ENCODE measurements at regions not wholly inside any gene's neighbourhood (a gene's known extent, or its start where the extent isn't known, plus 50 kb on each side); places are given as distances from the start of the nearest gene placed in this dataset.

DNA sequence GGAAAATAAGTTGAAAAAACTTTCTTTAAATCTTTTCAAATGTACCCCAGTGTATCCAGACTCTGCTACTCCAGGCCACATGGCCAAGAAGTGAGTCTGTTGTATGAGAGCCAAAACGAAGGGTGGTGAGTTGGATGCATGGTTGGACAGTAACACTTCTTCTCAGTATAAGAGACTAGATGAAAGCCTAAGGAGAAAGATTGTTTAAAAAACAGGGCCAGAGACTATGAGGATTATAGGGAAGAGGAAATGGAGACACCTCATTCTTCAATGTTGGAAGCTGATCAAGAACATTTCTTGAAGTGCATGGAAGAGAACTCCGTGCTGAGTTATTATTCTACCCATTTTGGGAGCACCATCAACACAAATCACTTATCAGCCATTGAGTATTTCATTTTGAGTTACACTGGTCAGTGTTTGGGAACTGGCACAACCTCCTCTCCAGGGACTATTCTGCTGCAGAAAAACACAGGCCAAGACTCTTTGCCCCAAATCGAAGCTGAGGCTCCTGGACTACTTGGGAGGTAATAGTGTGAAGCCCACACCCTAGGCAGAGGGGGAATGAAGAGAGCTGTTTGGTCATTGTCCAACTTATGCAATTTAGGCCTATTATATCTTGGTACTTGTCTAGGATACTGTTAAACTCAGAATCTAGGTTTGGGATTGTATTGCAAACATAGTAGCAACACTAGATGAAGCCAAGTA is 123.0 kb upstream of the SEC61G start:
- Mint-ChIP-seq H3K27me3 (peaks cover 0 to 5% of the 10 kb centered on the region in 2 donors), H3K4me1 (no peaks in the 10 kb centered on the region), H3K4me3 (no peak overlapping the region), H3K9me3 (no peaks in the 10 kb centered on the region), H3K27ac (no peak overlapping the region), H3K36me3 (no peaks in the 10 kb centered on the region)
- H3K36me3 ChIP-seq (ENCODE audit: insufficient read depth, low read length): no peaks in the 10 kb centered on the region
- no peaks in the 10 kb centered on the region for H3K4me1 ChIP-seq (ENCODE audit: insufficient read depth, low read length)
- no peaks in the 10 kb centered on the region for H3K27me3 ChIP-seq (ENCODE audit: insufficient read depth, low read length)
- no peak overlapping the region for H3K27ac ChIP-seq (ENCODE audit: low read depth, low read length)
- intact Hi-C loops (cut with micrococcal nuclease): no loop called here
- POLR2A ChIA-PET (ENCODE audit: partially characterized antibody): no interaction called here
- no peaks in the 10 kb centered on the region for H3K9me3 ChIP-seq (ENCODE audit: control insufficient read depth in 1 of 2, low read length in 2 of 2)
- DNase-seq: no peak
- CTCF ChIA-PET (ENCODE audit: partially characterized antibody): no interaction called here
- no peak overlapping the region for H3K4me3 ChIP-seq (ENCODE audit: low read length in 2 of 2)

DNA sequence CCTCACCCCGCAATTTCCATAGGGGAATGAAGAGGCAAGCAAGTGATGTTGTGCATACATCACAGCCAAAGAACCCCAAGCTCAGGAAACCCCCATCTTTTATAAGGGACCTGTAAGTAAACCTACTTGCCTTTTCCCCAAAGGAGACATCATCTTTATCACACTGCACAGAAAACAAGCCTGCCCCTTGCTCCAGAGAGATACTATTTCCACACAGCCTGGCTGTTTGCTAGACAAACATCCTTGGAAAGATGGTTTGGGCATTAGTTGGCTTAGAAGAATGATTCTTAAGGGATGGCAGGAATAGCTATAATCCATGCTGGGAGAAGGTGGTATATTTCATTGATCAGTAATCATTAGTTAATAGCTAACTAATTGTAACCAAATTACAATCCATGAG is 123.7 kb upstream of the SEC61G start:
- CTCF ChIA-PET (ENCODE audit: partially characterized antibody): no interaction called here
- Mint-ChIP-seq H3K9me3 (no peaks in the 10 kb centered on the region), H3K4me1 (no peaks in the 10 kb centered on the region), H3K27me3 (peaks cover 0 to 5% of the 10 kb centered on the region in 2 donors), H3K4me3 (no peak overlapping the region), H3K27ac (no peak overlapping the region), H3K36me3 (no peaks in the 10 kb centered on the region)
- Histone ChIP-seq H3K36me3 (ENCODE audit: insufficient read depth, low read length) (no peaks in the 10 kb centered on the region), H3K4me1 (ENCODE audit: insufficient read depth, low read length) (no peaks in the 10 kb centered on the region), H3K27me3 (ENCODE audit: insufficient read depth, low read length) (no peaks in the 10 kb centered on the region), H3K27ac (ENCODE audit: low read depth, low read length) (no peak overlapping the region), H3K4me3 (ENCODE audit: low read length in 2 of 2) (no peak overlapping the region), H3K9me3 (ENCODE audit: control insufficient read depth in 1 of 2, low read length in 2 of 2) (no peaks in the 10 kb centered on the region)
- POLR2A ChIA-PET (ENCODE audit: partially characterized antibody): no interaction called here
- intact Hi-C loops (cut with micrococcal nuclease): no loop called here
- no peak for DNase-seq

DNA sequence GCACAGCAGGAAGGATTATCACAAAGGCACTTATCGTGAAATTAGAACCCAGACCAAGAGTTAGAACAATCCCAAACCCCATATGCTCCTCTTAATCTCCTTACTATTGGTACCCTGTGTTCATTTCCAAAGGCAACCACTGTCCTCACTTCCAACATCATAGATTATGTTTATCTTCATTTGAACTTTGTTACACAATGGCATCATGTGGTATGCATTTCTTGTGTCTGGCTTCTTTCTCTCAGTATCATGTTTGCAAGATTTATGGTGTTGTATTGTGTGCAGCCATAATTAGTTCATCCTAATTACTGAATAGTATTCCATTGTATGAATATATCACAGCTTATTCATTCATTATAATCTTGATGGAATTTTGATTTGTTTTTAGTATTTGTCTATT is 124.6 kb upstream of the SEC61G start:
- CTCF ChIA-PET (ENCODE audit: partially characterized antibody): interaction anchor here (0.6 kb wide), 1 partner anchor 1080 kb away, joined by 3 read pairs; no protein-coding TSS in a partner anchor
- H3K9me3 Mint-ChIP-seq: no peaks in the 10 kb centered on the region
- intact Hi-C loops (cut with micrococcal nuclease): no loop called here
- POLR2A ChIA-PET (ENCODE audit: partially characterized antibody): no interaction called here
- Histone ChIP-seq H3K36me3 (ENCODE audit: insufficient read depth, low read length) (no peaks in the 10 kb centered on the region), H3K9me3 (ENCODE audit: control insufficient read depth in 1 of 2, low read length in 2 of 2) (no peaks in the 10 kb centered on the region), H3K4me1 (ENCODE audit: insufficient read depth, low read length) (no peaks in the 10 kb centered on the region), H3K27me3 (ENCODE audit: insufficient read depth, low read length) (no peaks in the 10 kb centered on the region), H3K4me3 (ENCODE audit: low read length in 2 of 2) (no peak overlapping the region), H3K27ac (ENCODE audit: low read depth, low read length) (no peak overlapping the region)
- H3K36me3 Mint-ChIP-seq: no peaks in the 10 kb centered on the region
- no peak for DNase-seq
- no peak overlapping the region for H3K4me3 Mint-ChIP-seq
- H3K27ac Mint-ChIP-seq: no peak overlapping the region
- peaks cover 0 to 4% (median 2%) of the 10 kb centered on the region in 4 donors for H3K4me1 Mint-ChIP-seq
- H3K27me3 Mint-ChIP-seq: peaks cover 4 to 7% of the 10 kb centered on the region in 2 donors

DNA sequence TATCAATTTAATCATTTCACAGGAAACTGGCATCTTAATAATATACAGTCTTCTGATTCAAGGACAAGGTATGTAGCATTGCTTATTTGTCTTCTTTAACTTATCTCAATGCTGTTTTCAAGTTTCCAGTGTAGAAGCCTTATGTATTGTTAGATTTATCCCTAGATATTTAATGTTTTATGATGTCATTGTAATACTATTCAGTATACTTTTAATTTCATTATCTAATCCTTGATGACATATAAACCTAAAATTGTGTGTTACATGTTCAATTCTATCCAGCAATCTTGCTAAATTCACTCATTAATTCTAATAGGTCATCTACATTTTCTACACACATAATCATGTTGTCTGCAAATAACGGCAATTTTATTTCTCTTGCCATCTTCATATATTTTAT is 126.3 kb upstream of the SEC61G start:
- Histone ChIP-seq H3K27me3 (ENCODE audit: insufficient read depth, low read length) (no peaks in the 10 kb centered on the region), H3K9me3 (ENCODE audit: control insufficient read depth in 1 of 2, low read length in 2 of 2) (no peaks in the 10 kb centered on the region), H3K36me3 (ENCODE audit: insufficient read depth, low read length) (no peaks in the 10 kb centered on the region), H3K4me3 (ENCODE audit: low read length in 2 of 2) (no peak overlapping the region), H3K4me1 (ENCODE audit: insufficient read depth, low read length) (no peaks in the 10 kb centered on the region), H3K27ac (ENCODE audit: low read depth, low read length) (no peak overlapping the region)
- Mint-ChIP-seq H3K27ac (no peak overlapping the region), H3K36me3 (no peaks in the 10 kb centered on the region), H3K4me1 (peaks cover 0 to 4% (median 2%) of the 10 kb centered on the region in 4 donors), H3K9me3 (no peaks in the 10 kb centered on the region), H3K27me3 (peaks cover 8 to 9% of the 10 kb centered on the region in 2 donors), H3K4me3 (no peak overlapping the region)
- DNase-seq: no peak
- intact Hi-C loops (cut with micrococcal nuclease): no loop called here
- CTCF ChIA-PET (ENCODE audit: partially characterized antibody): no interaction called here
- POLR2A ChIA-PET (ENCODE audit: partially characterized antibody): no interaction called here

DNA sequence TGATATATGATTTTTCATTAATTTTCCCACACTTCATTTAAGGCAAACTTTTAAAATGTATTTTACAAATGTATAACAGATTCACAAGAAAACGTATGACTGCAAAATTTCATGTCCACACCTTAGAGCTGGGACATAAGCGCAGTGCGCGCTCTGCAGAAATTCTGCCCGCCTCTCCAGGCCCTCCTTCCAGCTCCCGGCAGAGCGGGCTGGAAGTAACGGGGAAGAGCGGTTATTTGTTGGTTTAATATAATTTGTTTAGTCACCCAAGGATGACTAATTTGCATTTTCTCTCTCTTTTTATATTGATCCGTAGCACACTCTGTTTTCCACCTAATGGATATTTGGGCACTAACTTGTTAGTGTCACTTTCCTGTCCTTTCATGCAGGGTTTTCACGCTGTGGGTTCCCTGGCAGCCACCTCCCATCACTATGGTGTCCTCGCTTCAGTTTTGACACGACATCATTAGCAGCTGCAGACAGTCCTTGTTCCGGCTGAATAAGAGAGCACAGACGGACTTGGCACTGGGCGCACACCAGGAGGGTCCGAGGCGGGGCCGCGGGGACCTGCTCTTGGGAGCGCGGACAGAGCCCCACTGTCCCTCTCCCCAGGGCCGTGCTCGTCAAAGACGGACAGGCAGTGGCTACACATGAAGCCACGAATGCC is 129.2 kb upstream of the SEC61G start:
- H3K36me3 ChIP-seq (ENCODE audit: insufficient read depth, low read length): no peaks in the 10 kb centered on the region
- Mint-ChIP-seq H3K27me3 (peaks cover 10 to 12% of the 10 kb centered on the region in 2 donors), H3K4me1 (peaks cover 0 to 4% (median 2%) of the 10 kb centered on the region in 4 donors), H3K36me3 (no peaks in the 10 kb centered on the region), H3K27ac (no peak overlapping the region), H3K9me3 (no peaks in the 10 kb centered on the region), H3K4me3 (no peak overlapping the region)
- H3K9me3 ChIP-seq (ENCODE audit: control insufficient read depth in 1 of 2, low read length in 2 of 2): no peaks in the 10 kb centered on the region
- H3K27ac ChIP-seq (ENCODE audit: low read depth, low read length): no peak overlapping the region
- H3K4me3 ChIP-seq (ENCODE audit: low read length in 2 of 2): no peak overlapping the region
- CTCF ChIA-PET (ENCODE audit: partially characterized antibody): no interaction called here
- intact Hi-C loops (cut with micrococcal nuclease): no loop called here
- H3K27me3 ChIP-seq (ENCODE audit: insufficient read depth, low read length): no peaks in the 10 kb centered on the region
- H3K4me1 ChIP-seq (ENCODE audit: insufficient read depth, low read length): no peaks in the 10 kb centered on the region
- POLR2A ChIA-PET (ENCODE audit: partially characterized antibody): no interaction called here
- DNase-seq: no peak

DNA sequence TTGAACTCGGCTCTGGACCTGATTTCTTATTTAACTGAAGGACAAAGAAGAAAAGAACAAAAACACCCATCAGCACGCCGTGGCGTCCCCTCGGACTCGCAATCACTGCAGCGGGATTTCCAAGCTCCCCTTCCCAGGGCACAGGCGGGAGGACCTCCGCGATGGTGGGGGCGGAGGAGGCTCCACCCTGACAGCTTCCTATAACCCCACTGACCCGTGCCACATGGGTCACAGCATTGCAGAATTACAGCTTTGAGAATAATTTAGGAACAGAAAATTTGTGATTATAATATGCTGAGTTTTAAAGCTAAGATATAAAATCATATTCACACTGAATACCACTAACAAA is 129.7 kb upstream of the SEC61G start:
- H3K4me1 ChIP-seq (ENCODE audit: insufficient read depth, low read length): no peaks in the 10 kb centered on the region
- H3K36me3 ChIP-seq (ENCODE audit: insufficient read depth, low read length): no peaks in the 10 kb centered on the region
- H3K36me3 Mint-ChIP-seq: no peaks in the 10 kb centered on the region
- no peak overlapping the region for H3K27ac Mint-ChIP-seq
- H3K9me3 ChIP-seq (ENCODE audit: control insufficient read depth in 1 of 2, low read length in 2 of 2): no peaks in the 10 kb centered on the region
- peaks cover 10 to 12% of the 10 kb centered on the region in 2 donors for H3K27me3 Mint-ChIP-seq
- ChIA-PET CTCF (ENCODE audit: partially characterized antibody) (no interaction called here), POLR2A (ENCODE audit: partially characterized antibody) (no interaction called here)
- H3K4me1 Mint-ChIP-seq: peaks cover 0 to 4% (median 2%) of the 10 kb centered on the region in 4 donors
- no peaks in the 10 kb centered on the region for H3K27me3 ChIP-seq (ENCODE audit: insufficient read depth, low read length)
- no peak overlapping the region for H3K4me3 Mint-ChIP-seq
- no peak overlapping the region for H3K4me3 ChIP-seq (ENCODE audit: low read length in 2 of 2)
- DNase-seq: no peak
- no peak overlapping the region for H3K27ac ChIP-seq (ENCODE audit: low read depth, low read length)
- intact Hi-C loops (cut with micrococcal nuclease): no loop called here
- H3K9me3 Mint-ChIP-seq: no peaks in the 10 kb centered on the region

DNA sequence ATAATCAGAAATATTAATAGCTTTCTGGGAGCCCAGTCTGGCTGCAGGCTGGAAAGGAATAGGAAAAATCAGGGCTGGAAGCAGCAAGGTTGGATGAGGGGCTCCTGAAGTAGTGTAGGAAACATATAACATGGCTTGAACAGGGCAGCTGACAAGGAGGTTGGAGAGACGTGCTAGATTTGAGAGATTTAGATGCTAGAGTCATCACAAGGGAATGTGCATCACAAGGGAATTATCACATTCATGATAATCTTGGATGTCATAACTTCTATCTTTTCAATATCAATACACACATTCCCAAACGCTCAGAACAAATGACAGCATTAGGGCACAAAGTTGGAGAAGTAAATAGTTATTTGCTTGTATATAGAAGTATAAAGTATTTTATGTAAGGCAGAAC is 120.9 kb upstream of the EGFR start:
- Mint-ChIP-seq H3K36me3 (no peaks in the 10 kb centered on the region), H3K4me3 (no peak overlapping the region), H3K27ac (no peak overlapping the region), H3K27me3 (peaks cover 3 to 5% of the 10 kb centered on the region in 2 donors), H3K9me3 (peaks cover 0 to 4% (median 0%) of the 10 kb centered on the region in 8 donors), H3K4me1 (no peaks in the 10 kb centered on the region)
- ChIA-PET POLR2A (ENCODE audit: partially characterized antibody) (no interaction called here), CTCF (ENCODE audit: partially characterized antibody) (no interaction called here)
- H3K27me3 ChIP-seq (ENCODE audit: insufficient read depth, low read length): no peaks in the 10 kb centered on the region
- no peak for DNase-seq
- H3K4me3 ChIP-seq (ENCODE audit: low read length in 2 of 2): no peak overlapping the region
- H3K36me3 ChIP-seq (ENCODE audit: insufficient read depth, low read length): no peaks in the 10 kb centered on the region
- intact Hi-C loops (cut with micrococcal nuclease): no loop called here
- H3K27ac ChIP-seq (ENCODE audit: low read depth, low read length): no peak overlapping the region
- no peaks in the 10 kb centered on the region for H3K4me1 ChIP-seq (ENCODE audit: insufficient read depth, low read length)
- H3K9me3 ChIP-seq (ENCODE audit: control insufficient read depth in 1 of 2, low read length in 2 of 2): no peaks in the 10 kb centered on the region
